ENCODE measurements at regions not wholly inside any gene's neighbourhood (a gene's known extent, or its start where the extent isn't known, plus 50 kb on each side); places are given as distances from the start of the nearest gene placed in this dataset.

DNA sequence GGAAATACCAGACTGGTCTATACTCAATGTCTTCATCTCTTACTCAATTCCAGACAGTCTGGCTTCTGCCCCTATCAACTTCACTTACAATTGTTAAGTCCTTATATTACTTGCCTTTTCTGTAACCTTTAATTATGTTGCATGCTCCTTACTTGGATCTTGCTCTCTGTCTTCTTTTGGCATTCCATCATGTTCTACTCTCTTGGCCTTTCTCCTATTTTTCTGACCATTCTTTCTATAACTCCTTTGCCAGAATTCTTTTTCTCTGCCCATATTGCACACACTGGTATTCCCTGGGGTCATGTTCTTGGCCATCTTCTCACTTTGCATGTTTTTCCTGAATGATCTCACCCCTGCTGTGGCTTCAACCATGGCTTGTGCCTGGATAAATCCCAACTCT, 209.8 kb upstream of the ZNF462 start:
- Histone ChIP-seq H3K9ac (replicated peaks; ENCODE audit: extremely low read depth, insufficient read depth, low read length) (no peak overlapping the region), H3K4me1 (ENCODE audit: control insufficient read depth, extremely low read depth, insufficient read depth, low read length) (no peaks in the 10 kb centered on the region), H3K9me3 (replicated peaks; ENCODE audit: control insufficient read depth, insufficient read depth, low read length) (peaks cover 1% of the 10 kb centered on the region), H4K20me1 (replicated peaks; ENCODE audit: control insufficient read depth, extremely low read depth, insufficient read depth, low read length) (no peaks in the 10 kb centered on the region), H3K9me1 (replicated peaks; ENCODE audit: control insufficient read depth, extremely low read depth, insufficient read depth, low read length) (no peaks in the 10 kb centered on the region), H2AFZ (ENCODE audit: low read depth, low read length) (no peak overlapping the region), H3K36me3 (ENCODE audit: control insufficient read depth in 2 of 2, extremely low read depth in 1 of 2, insufficient read depth in 2 of 2, low read length in 2 of 2) (no peaks in the 10 kb centered on the region), H3K4me3 (replicated peaks in 1 of 3; ENCODE audit: insufficient read depth in 1 of 3, low read depth in 1 of 3, low read length in 3 of 3) (no peak overlapping the region), H3K4me2 (ENCODE audit: insufficient read depth, low read length) (no peak overlapping the region), H3K79me2 (ENCODE audit: control insufficient read depth, insufficient read depth, low read length) (no peaks in the 10 kb centered on the region), H3K27ac (ENCODE audit: insufficient read depth, low read depth, low read length) (no peak overlapping the region), H3K27me3 (ENCODE audit: control insufficient read depth in 2 of 2, insufficient read depth in 2 of 2, low read length in 2 of 2) (no peaks in the 10 kb centered on the region)
- no peak for TF ChIP-seq EZH2 (IDR thresholded peaks at IDR 0.05; ENCODE audit: borderline replicate concordance, low read depth, low read length, severe bottlenecking)
- TF ChIP-seq, protein P1, sequence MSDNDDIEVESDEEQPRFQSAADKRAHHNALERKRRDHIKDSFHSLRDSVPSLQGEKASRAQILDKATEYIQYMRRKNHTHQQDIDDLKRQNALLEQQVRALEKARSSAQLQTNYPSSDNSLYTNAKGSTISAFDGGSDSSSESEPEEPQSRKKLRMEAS (IDR thresholded peaks at IDR 0.05; ENCODE audit: insufficient read depth, insufficient read length) = no peak
- TF ChIP-seq JUN (IDR thresholded peaks at IDR 0.05; ENCODE audit: borderline replicate concordance, insufficient read depth, insufficient read length, low read depth) = no peak
- no peak for TF ChIP-seq GATA2 (IDR thresholded peaks at IDR 0.05; ENCODE audit: insufficient read depth, insufficient read length, low read depth, low read length)
- no peak for TF ChIP-seq FOS (IDR thresholded peaks at IDR 0.05; ENCODE audit: borderline replicate concordance, insufficient read depth, low read length)
- TF ChIP-seq MYC (IDR thresholded peaks at IDR 0.05; ENCODE audit: low read depth, low read length) = no peak
- TF ChIP-seq POLR2A (IDR thresholded peaks at IDR 0.05; ENCODE audit: low read depth, low read length) = no peak
- no peak for TF ChIP-seq POLR2AphosphoS5 (IDR thresholded peaks at IDR 0.05; ENCODE audit: insufficient read depth, low read depth, low read length)
- TF ChIP-seq, protein P2, sequence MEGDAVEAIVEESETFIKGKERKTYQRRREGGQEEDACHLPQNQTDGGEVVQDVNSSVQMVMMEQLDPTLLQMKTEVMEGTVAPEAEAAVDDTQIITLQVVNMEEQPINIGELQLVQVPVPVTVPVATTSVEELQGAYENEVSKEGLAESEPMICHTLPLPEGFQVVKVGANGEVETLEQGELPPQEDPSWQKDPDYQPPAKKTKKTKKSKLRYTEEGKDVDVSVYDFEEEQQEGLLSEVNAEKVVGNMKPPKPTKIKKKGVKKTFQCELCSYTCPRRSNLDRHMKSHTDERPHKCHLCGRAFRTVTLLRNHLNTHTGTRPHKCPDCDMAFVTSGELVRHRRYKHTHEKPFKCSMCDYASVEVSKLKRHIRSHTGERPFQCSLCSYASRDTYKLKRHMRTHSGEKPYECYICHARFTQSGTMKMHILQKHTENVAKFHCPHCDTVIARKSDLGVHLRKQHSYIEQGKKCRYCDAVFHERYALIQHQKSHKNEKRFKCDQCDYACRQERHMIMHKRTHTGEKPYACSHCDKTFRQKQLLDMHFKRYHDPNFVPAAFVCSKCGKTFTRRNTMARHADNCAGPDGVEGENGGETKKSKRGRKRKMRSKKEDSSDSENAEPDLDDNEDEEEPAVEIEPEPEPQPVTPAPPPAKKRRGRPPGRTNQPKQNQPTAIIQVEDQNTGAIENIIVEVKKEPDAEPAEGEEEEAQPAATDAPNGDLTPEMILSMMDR (IDR thresholded peaks at IDR 0.05; ENCODE audit: extremely low read depth in 1 of 2, insufficient read depth in 1 of 2, low read depth in 1 of 2, low read length in 2 of 2) = no peak
- intact Hi-C loops (cut with micrococcal nuclease) = no loop called here
- FAIRE-seq (no peak), DNase-seq (ENCODE audit: low read depth, low spot score) (no peak)
- dilution Hi-C loops (cut with MboI; ENCODE audit: extremely low pct_ligation_motif_present, low sequenced_read_pairs) = no loop called here
- CTCF ChIA-PET = no interaction called here
- no TSS peak for BruUV-seq (replicated peaks)
- POLR2A ChIA-PET = no interaction called here
